NCI-H510A (cell line): ENCODE measurements at regions not wholly inside any gene's neighbourhood (a gene's known extent, or its start where the extent isn't known, plus 50 kb on each side); places are given as distances from the start of the nearest gene placed in this dataset.

Experiments used
- DNase-seq: peaks from one replicate; lab custom pipeline; 2025; lab: John Stamatoyannopoulos, UW

DNA sequence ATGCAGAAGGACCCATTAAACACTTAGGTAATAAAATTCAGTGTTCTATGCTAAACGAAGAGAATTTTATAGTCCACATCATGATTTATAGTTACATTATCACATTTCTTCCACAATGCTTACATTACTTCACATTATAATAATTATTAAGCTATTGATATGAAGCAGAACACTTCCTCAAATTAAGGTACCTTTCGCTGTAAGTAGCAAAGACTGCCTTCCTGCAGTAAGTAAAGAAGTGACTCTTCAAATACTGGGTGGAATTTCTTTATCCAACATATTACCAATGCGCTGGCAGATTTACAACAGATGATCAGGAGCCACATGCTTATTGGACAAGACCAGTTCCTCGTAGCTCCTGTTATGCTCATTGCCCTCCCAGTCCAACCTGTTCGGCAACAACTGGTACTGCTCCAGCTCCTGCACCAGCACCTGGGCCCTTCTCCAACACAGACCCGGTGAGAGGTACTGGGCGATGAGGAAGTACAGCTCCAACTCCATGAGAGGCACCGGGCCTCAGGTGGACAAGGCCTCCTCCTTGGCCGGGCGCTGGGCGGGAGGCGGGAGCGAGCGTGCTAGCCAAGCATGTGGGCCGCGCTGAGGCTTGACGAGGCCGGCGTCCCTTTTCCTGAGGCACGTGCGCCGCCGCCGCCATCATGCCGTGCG lies 210.7 kb upstream of the ATP2B1 start:
- DNase-seq, result peak; percentile 9

- DNase-seq, result peak; percentile 62
Measured at GRCh38 chr12:89918172-89918846, 209.7 kb upstream of the ATP2B1 start.

DNA sequence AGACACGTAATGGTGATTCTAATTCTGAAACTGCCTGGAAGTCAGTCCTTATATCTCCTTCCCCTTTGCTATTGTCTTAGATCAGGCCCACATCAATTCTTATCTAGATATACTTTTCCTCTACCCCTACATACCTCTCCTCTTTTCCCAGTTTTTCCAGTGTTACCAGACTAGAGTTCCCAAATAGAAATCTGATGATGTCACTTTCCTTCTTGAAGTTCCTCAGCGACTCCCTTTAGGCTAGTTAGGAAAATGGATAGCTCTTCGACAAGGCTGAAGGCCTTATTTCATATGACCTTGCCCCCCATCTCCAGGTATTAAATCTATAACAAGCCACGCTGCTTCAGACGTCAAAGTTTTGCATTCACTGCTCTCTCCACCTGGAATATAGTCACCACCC lies 201.1 kb upstream of the ATP2B1 start:
- no peak for DNase-seq

DNA sequence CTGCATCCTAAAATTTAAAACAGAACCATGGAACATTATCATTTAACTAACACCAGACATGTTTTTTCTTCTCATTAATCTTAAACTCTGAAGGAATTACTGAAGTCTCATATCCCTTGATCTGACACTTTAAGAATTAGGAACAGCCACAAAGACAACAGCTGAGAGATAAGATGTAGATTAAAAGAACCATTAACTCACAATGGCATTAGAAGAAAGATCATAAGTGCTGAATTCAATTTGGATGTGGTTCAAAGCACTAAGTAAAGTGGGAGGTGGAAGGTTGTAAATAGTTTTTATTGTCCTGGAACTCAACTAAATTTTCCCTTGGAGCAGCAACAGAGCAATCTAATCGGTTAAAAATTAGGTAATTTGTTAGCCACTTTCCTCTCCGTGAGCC lies 199.0 kb upstream of the ATP2B1 start:
- no peak for DNase-seq

DNA sequence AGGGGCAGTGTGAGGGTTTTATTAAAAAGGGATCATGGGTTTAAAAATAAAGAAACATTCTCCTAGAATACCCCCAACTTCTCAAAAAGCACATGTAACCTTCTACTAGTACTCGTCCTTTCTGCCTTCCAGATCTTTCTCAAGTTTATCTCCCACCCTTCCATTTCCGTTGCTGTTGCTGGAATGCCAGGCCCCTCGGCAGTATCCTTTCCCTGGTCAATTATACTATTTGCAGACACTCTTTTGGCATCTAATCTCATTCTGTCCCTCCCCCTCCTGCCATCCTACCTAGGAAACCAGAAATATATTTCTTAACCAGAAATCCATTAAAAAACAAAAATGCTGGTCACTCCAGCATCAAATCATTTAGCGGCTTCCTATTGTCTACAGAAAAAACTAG lies 198.2 kb upstream of the ATP2B1 start:
- DNase-seq, result no peak

DNA sequence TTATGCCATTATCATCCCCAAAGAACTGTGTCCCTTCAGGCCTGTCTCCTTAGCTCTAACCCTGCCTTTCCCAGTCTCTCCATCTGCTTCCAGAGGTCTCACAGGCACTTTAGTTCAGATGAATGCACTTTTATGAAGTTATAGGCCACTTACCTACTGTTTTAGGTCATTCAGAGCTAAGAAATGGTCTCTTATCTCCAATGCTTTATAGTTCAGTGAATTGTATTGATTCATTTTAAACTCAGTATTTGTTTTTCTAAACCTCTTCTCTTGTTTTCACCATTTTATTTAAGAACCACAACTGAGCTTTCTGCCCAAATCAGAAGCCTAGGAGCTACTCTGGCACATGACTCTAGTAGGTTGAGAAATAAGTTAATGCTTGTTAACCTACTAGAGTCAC lies 197.5 kb upstream of the ATP2B1 start:
- no peak for DNase-seq

- no peak for DNase-seq
Measured at GRCh38 chr12:89901906-89902642, 193.4 kb upstream of the ATP2B1 start.

- no peak for DNase-seq
Measured at GRCh38 chr12:89901319-89901718, 192.7 kb upstream of the ATP2B1 start.

GRCh38 chr12:89899651-89900050 lies 191.0 kb upstream of the ATP2B1 start:
- DNase-seq, result no peak

DNA sequence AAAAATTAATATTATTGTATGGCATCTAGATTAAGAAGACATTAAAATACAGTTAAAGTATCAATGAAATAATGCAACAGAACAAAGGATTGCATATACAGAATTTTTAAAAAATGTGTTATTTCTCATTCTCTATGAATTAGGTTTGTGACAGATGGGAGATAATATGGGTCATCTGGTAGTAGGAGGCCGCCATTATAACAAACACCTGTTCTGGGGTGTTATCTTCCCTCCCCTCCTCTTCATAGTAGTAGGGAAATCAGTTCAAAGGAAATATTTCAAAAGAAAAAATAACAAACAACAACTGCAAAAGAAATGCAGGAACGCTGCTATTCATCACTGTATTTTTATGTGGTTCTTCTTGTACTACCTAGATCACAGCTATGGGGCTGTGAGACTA lies 187.0 kb upstream of the ATP2B1 start:
- no peak for DNase-seq

- no peak for DNase-seq
Measured at GRCh38 chr12:89895101-89895500, 186.5 kb upstream of the ATP2B1 start.

DNA sequence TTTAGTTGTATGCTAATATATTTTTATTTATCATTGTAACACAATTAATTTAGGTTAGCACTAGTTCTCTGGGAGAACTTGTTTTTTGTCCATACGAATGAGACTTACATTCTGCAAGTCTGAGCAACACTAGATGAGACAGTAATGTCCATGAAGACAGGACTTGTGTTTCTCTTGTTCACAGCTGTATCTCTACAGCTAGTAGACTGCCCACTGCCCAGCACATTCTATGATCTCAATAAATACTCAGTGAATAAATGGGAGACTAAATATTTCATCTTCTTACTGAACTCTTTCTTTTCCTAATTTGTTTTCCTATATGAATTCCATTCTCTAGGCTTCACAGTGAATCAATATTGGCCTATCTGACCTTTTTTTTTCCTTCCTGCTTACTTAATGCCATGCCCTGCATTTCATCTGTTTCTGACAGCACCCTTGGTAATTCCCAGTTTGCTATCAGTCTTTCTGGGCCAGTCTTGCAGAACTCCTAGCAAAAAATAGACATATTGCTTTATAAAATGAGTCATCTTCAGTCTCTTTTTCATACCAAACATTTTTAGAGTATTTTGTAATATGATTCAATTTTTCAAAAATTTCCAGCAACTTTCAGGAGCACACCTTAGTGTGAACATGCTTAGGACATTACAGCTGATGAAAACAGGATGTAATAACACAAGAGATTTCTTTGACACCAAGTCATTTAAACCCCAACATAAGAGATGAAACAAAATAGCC lies 185.5 kb upstream of the ATP2B1 start:
- no peak for DNase-seq

GRCh38 chr12:89892436-89892835 lies 183.8 kb upstream of the ATP2B1 start:
- no peak for DNase-seq

- DNase-seq, result no peak
Measured at GRCh38 chr12:89891933-89892332, 183.3 kb upstream of the ATP2B1 start.

DNA sequence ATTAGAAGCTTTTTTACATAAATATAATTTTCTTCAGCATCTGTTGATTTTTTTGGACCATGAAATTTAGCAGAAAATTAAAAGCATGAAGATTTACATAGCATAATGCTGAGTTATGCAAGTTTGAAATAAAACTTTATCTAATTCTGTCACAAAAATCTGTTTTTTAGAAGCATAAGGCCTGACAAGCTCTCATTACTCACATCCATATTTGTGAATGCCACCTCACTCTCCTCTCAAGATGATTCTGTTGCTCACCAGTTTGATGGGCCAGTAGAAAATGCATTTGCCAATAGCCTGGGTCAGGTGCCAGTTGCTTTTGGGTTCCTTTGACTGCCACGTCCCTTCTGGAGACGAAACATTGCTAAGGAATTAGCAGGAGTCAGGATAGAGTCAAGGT lies 181.5 kb upstream of the ATP2B1 start:
- DNase-seq, result no peak

- no peak for DNase-seq
Measured at GRCh38 chr12:89889062-89889461, 180.4 kb upstream of the ATP2B1 start.

DNA sequence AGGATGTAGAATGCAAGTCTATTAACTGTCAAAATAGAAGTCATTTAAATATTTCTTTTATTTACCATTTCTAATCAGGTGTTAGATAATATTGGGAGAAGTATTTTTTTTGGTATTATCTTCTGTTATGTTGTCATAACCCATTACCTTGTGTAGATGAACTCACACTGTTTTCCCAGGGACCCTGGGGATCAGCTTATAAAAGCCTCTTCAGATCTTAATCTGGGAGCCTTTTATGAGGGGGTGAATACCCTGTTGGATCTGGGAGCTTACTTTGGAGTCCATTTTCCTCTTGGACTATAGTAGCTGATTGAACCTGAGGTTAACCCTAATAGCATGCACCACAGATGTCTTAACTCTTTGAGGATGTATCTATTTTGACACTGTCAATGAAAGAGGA lies 176.3 kb upstream of the ATP2B1 start:
- DNase-seq, result no peak

DNA sequence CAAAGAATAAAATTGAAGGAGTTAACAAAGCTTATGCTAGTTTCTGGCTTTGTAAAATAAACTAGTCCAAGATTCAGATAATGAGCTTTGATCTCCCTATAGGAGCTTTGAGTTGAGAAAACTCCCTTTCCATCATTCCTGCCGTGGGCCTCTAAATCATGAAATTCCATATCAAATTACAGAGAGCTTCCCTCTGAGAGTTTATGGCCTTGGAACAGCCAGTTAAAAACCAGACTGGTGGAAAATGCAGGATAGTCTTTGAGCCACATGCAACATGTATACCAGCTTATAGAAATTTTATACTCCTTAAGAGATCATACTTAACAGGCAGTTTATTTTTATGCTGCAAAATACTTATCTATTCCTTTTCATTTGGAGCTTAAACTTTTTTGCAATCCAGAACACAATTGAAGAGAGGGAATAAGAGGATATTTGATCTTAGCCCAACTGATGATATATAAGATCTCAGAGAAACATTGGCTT lies 175.8 kb upstream of the ATP2B1 start:
- DNase-seq, result no peak

DNA sequence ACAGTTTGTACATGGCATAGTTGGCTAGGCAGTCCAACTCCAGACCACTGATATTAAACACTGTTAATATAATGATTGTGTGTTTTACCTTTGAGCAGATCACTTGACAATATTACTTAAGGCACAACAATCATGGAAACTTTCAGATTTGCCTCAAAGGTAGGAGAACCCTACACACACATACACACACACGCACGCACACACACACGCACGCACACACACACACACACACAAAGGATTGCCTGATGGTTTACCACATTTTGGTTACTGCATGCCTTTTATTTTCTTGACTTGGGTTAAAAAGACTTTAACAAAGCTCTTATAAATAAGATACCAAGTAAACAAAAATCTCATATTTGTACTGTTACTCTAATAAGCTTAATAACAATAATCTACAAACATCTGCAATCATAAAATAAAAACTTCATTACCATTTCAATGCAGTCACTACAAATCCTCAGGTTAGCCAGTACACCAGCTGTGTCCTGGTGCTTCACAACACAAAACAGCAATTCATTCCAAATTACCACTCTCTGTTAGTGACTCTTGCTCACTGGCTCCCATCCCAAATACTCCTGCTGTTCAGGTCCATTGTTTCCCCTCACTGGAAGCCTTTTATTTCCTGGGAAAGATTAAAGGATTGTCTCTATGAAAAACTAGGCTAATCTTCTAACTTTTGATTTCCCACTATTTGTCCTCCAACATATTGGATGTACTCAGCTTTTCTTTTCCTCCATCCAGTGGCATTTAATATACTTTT lies 175.2 kb upstream of the ATP2B1 start:
- no peak for DNase-seq

DNA sequence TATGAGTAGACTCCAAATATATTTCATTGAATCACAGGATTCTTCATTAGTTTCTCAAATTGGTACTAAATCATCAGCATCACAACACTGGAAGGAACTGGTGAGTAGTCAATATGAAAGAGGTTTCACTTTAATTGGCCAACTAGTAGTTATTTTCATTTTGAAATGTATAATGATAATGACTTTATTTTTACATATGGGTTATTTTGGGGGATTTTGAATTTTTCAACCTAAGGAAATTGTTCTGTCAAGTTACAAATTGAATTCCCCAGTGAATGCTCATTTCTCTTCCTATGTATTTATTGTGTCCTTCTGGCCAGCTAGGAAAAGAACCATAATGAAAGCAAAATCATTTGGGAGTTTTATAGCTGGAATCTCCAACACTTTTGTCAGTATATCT lies 174.2 kb upstream of the ATP2B1 start:
- DNase-seq, result no peak

DNA sequence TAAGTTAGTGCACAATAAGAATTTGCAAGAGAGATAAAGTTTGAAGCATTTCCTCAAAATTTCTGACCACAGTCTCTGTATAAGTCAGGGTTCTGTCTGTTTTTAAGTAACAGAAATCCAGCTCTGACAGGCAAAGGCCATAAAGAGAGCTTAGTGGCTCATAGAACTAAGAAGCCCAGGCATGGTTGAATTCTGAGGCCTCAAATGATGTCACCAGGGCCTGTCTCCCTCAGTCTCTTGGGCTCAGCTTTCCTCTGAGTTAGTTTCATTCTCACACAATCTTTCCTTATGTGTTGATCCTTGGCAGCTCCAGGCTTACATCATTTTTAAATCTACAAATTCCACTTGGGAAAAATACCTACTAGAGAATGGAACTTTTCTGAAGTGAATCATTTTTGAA lies 173.4 kb upstream of the ATP2B1 start:
- no peak for DNase-seq
